Liver (tissue), 8 donors: ENCODE measurements at regions not wholly inside any gene's neighbourhood (a gene's known extent, or its start where the extent isn't known, plus 50 kb on each side); places are given as distances from the start of the nearest gene placed in this dataset.

Experiments used
- DNase-seq: peaks from one replicate; pipeline ENCODE4 v3.0.0-alpha.2; 2017; ENCODE audit warnings: low spot score
- H3K27ac ChIP-seq, 2 donors: one replicate each; pipeline ENCODE4 v1.7.0; 2013; ENCODE audit warnings: inconsistent platforms in 2 of 2, low read length in 2 of 2, control low read depth in 1 of 2, low read depth in 1 of 2, mild to moderate bottlenecking in 1 of 2
- H3K27me3 ChIP-seq, 4 donors: one replicate each; pipeline versions ENCODE4 v1.6.1 to v1.7.0; 2013; ENCODE audit warnings: low read length in 3 of 4, inconsistent platforms in 1 of 4, mild to moderate bottlenecking in 1 of 4, moderate library complexity in 1 of 4; ENCODE audit not compliant: control insufficient read depth in 4 of 4, insufficient read depth in 4 of 4
- H3K36me3 ChIP-seq, 4 donors: one replicate each; pipeline versions ENCODE4 v1.6.1 to v1.7.0; 2013; ENCODE audit warnings: low read length in 3 of 4, mild to moderate bottlenecking in 3 of 4, low read depth in 1 of 4, moderate library complexity in 1 of 4; ENCODE audit not compliant: control insufficient read depth in 4 of 4, insufficient read depth in 3 of 4
- H3K4me1 ChIP-seq, 4 donors: one replicate each; pipeline versions ENCODE4 v1.6.1 to v1.7.0; 2013; ENCODE audit warnings: low read length in 3 of 4, mild to moderate bottlenecking in 3 of 4, moderate library complexity in 1 of 4; ENCODE audit not compliant: control insufficient read depth in 4 of 4, insufficient read depth in 4 of 4
- H3K4me3 ChIP-seq, 3 donors: one replicate each; pipeline versions ENCODE4 v1.6.1 to v1.7.0; 2013; ENCODE audit warnings: low read length in 3 of 3, control low read depth in 1 of 3, low read depth in 1 of 3, mild to moderate bottlenecking in 1 of 3
- H3K9ac ChIP-seq, 2 donors: one replicate each; pipeline ENCODE4 v1.7.0; 2013; ENCODE audit warnings: low read length in 2 of 2, mild to moderate bottlenecking in 2 of 2, moderate library complexity in 2 of 2, control low read depth in 1 of 2, low read depth in 1 of 2
- H3K9me3 ChIP-seq, 4 donors: one replicate each; pipeline versions ENCODE4 v1.6.1 to v1.7.0; 2013; ENCODE audit warnings: low read length in 3 of 4; ENCODE audit not compliant: control insufficient read depth in 4 of 4
- ATF3 ChIP-seq: IDR thresholded peaks from 2 replicates; pipeline ENCODE4 v1.6.1; 2016; ENCODE audit warnings: antibody characterized with exemption
- CTCF ChIP-seq: fragments of 150-350 bp; IDR thresholded peaks from 2 replicates; pipeline ENCODE4 v1.5.1; 2017; ENCODE audit warnings: improper control_type of control experiment, low read depth, low read length; ENCODE audit not compliant: missing input control
- EGR1 ChIP-seq, 2 donors: IDR thresholded peaks; 2 replicates each; pipeline ENCODE4 v1.6.1; 2016 to 2018; ENCODE audit warnings: antibody characterized with exemption in 2 of 2, low read depth in 2 of 2
- FOXA1 ChIP-seq: IDR thresholded peaks from 2 replicates; pipeline ENCODE4 v1.6.1; 2016; ENCODE audit warnings: antibody characterized with exemption
- FOXA2 ChIP-seq: IDR thresholded peaks from 2 replicates; pipeline ENCODE4 v1.6.1; 2016; ENCODE audit warnings: antibody characterized with exemption
- GABPA ChIP-seq, 2 donors: IDR thresholded peaks in 1 of 2; conservative IDR thresholded peaks in 1 of 2; 2 replicates each; pipeline ENCODE4 v1.6.1; 2016; ENCODE audit warnings: antibody characterized with exemption in 2 of 2, mild to moderate bottlenecking in 1 of 2, moderate library complexity in 1 of 2
- HNF4A ChIP-seq, 2 donors: conservative IDR thresholded peaks; 2 replicates each; pipeline ENCODE4 v1.6.1; 2016; ENCODE audit warnings: antibody characterized with exemption in 2 of 2, mild to moderate bottlenecking in 2 of 2
- HNF4G ChIP-seq: IDR thresholded peaks from 2 replicates; pipeline ENCODE4 v1.6.1; 2016; ENCODE audit warnings: antibody characterized with exemption
- JUND ChIP-seq, 2 donors: IDR thresholded peaks; 2 replicates each; pipeline ENCODE4 v1.6.1; 2016; ENCODE audit warnings: antibody characterized with exemption in 2 of 2
- MAX ChIP-seq: IDR thresholded peaks from 2 replicates; pipeline ENCODE4 v1.6.1; 2016; ENCODE audit warnings: antibody characterized with exemption
- NR2F2 ChIP-seq: IDR thresholded peaks from 2 replicates; pipeline ENCODE4 v1.6.1; 2016; ENCODE audit warnings: antibody characterized with exemption
- RAD21 ChIP-seq, 2 donors: IDR thresholded peaks; 2 replicates each; pipeline ENCODE4 v1.6.1; 2016; ENCODE audit warnings: antibody characterized with exemption in 2 of 2, mild to moderate bottlenecking in 2 of 2
- REST ChIP-seq: IDR thresholded peaks from 2 replicates; pipeline ENCODE4 v1.6.1; 2016; ENCODE audit warnings: antibody characterized with exemption, mild to moderate bottlenecking
- RXRA ChIP-seq, 2 donors: IDR thresholded peaks; 2 replicates each; pipeline ENCODE4 v1.6.1; 2017 to 2018; ENCODE audit warnings: antibody characterized with exemption in 2 of 2, mild to moderate bottlenecking in 1 of 2
- SP1 ChIP-seq: IDR thresholded peaks from 2 replicates; pipeline ENCODE4 v1.6.1; 2018; ENCODE audit warnings: antibody characterized with exemption, mild to moderate bottlenecking
- TAF1 ChIP-seq: conservative IDR thresholded peaks from 2 replicates; pipeline ENCODE4 v1.6.1; 2016; ENCODE audit warnings: antibody characterized with exemption, mild to moderate bottlenecking
- YY1 ChIP-seq: IDR thresholded peaks from 2 replicates; pipeline ENCODE4 v1.6.1; 2016; ENCODE audit warnings: antibody characterized with exemption, mild to moderate bottlenecking
- ZBTB33 ChIP-seq: IDR thresholded peaks from 2 replicates; pipeline ENCODE4 v1.6.1; 2016; ENCODE audit warnings: antibody characterized with exemption
- WGBS: extraction: QIAGEN DNeasy Blood & Tissue Kit; methylation state at CpG from one replicate; pipeline ENCODE4 v1.1.7; 2013; 5-methylcytosine and 5-hydroxymethylcytosine counted together
- donor health status: healthy.
- donor health status: healthy.
- donor health status: healthy.
- donor health status: healthy.
- donor health status: healthy.

GRCh38 chr12:38144049-38144448 is 172.5 kb upstream of the ALG10B start:
- H3K27ac ChIP-seq = no peak overlapping the region
- no peaks in the 10 kb centered on the region for H3K36me3 ChIP-seq
- no peaks in the 10 kb centered on the region for H3K9me3 ChIP-seq
- TF ChIP-seq EGR1 (IDR thresholded peaks at IDR 0.05; ENCODE audit: low read depth in 2 of 2) (no peak), YY1 (no peak), REST (no peak), JUND (IDR thresholded peaks at IDR 0.05) (no peak), FOXA2 (no peak), ATF3 (no peak), GABPA (IDR thresholded peaks at IDR 0.05 in 1 of 2, conservative IDR thresholded peaks at IDR 0.05 in 1 of 2) (no peak), ZBTB33 (no peak), NR2F2 (no peak), FOXA1 (no peak), CTCF (no peak), HNF4G (no peak), HNF4A (conservative IDR thresholded peaks at IDR 0.05) (no peak), TAF1 (no peak)
- H3K27me3 ChIP-seq = no peaks in the 10 kb centered on the region
- 74% methylated on average over 4 of the region's 4 CpGs for WGBS
- no peak for DNase-seq
- H3K4me1 ChIP-seq = peaks cover 0 to 1% (median under 1%) of the 10 kb centered on the region in 4 donors
- H3K4me3 ChIP-seq = no peak overlapping the region
- H3K9ac ChIP-seq = no peak overlapping the region

- Histone ChIP-seq H3K9me3 (no peaks in the 10 kb centered on the region), H3K4me3 (no peak overlapping the region), H3K9ac (no peak overlapping the region), H3K27ac (no peak overlapping the region), H3K4me1 (no peaks in the 10 kb centered on the region), H3K36me3 (no peaks in the 10 kb centered on the region), H3K27me3 (no peaks in the 10 kb centered on the region)
- no peak for DNase-seq
- 77% methylated on average over 17 of the region's 17 CpGs for WGBS
- no peak for TF ChIP-seq TAF1
- no peak for TF ChIP-seq SP1
- TF ChIP-seq RXRA (IDR thresholded peaks at IDR 0.05) = no peak
- TF ChIP-seq HNF4A (conservative IDR thresholded peaks at IDR 0.05) = no peak
- TF ChIP-seq NR2F2 = no peak
- TF ChIP-seq CTCF = no peak
- TF ChIP-seq GABPA (IDR thresholded peaks at IDR 0.05 in 1 of 2, conservative IDR thresholded peaks at IDR 0.05 in 1 of 2) = no peak
- no peak for TF ChIP-seq HNF4G
- no peak for TF ChIP-seq ATF3
- TF ChIP-seq ZBTB33 = no peak
- TF ChIP-seq RAD21 (IDR thresholded peaks at IDR 0.05) = no peak
- TF ChIP-seq FOXA2 = no peak
- TF ChIP-seq MAX = no peak
- TF ChIP-seq EGR1 (IDR thresholded peaks at IDR 0.05; ENCODE audit: low read depth in 2 of 2) = no peak
Observed at GRCh38 chr12:38144601-38145436, 171.8 kb upstream of the ALG10B start.
